ENCODE measurements at regions not wholly inside any gene's neighbourhood (a gene's known extent, or its start where the extent isn't known, plus 50 kb on each side); places are given as distances from the start of the nearest gene placed in this dataset.

DNA sequence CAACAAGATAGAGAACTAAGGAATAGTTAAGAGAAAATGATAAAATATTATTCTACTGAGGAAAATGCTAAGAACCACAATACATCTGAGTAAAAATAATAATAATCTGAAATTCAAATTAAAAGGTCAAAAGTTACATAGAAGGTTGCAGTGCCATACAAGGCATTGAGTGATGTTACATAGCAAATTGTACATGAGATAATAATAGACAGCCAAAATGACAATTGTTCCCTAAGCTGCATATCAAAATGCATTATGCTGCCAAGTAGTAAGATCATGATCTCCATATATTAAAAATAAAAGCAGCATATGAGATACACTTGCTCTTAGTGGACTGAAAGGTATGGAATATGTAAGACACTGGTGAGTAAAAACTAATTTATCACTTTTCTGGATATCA is 547.7 kb downstream of the KCNT2 start:
- TF ChIP-seq, protein P1, sequence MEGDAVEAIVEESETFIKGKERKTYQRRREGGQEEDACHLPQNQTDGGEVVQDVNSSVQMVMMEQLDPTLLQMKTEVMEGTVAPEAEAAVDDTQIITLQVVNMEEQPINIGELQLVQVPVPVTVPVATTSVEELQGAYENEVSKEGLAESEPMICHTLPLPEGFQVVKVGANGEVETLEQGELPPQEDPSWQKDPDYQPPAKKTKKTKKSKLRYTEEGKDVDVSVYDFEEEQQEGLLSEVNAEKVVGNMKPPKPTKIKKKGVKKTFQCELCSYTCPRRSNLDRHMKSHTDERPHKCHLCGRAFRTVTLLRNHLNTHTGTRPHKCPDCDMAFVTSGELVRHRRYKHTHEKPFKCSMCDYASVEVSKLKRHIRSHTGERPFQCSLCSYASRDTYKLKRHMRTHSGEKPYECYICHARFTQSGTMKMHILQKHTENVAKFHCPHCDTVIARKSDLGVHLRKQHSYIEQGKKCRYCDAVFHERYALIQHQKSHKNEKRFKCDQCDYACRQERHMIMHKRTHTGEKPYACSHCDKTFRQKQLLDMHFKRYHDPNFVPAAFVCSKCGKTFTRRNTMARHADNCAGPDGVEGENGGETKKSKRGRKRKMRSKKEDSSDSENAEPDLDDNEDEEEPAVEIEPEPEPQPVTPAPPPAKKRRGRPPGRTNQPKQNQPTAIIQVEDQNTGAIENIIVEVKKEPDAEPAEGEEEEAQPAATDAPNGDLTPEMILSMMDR (IDR thresholded peaks at IDR 0.05; ENCODE audit: borderline replicate concordance, extremely low read depth, low read length, poor library complexity, severe bottlenecking) = no peak
- no peak for TF ChIP-seq EZH2 (IDR thresholded peaks at IDR 0.05; ENCODE audit: borderline replicate concordance, low read depth, low read length, severe bottlenecking)
